DOHH2 (cell line): ENCODE measurements at regions not wholly inside any gene's neighbourhood (a gene's known extent, or its start where the extent isn't known, plus 50 kb on each side); places are given as distances from the start of the nearest gene placed in this dataset.

Source experiments
- CTCF ChIP-seq: fragments of 200-600 bp; sonication (generic); IDR thresholded peaks from one replicate; pipeline ENCODE4 v1.5.1; 2014; ENCODE audit warnings: antibody characterized with exemption, mild to moderate bottlenecking, low read depth, low read length; ENCODE audit not compliant: poor library complexity, severe bottlenecking
- EZH2phosphoT487 ChIP-seq: fragments of 200-600 bp; sonication (generic); IDR thresholded peaks from 2 replicates; pipeline ENCODE4 v1.6.1; 2017; ENCODE audit warnings: borderline replicate concordance, mild to moderate bottlenecking, antibody characterized with exemption, low read length, moderate library complexity, mixed read lengths

GRCh38 chr10:35881320-35881719, 239.2 kb upstream of the FZD8 start:
- TF ChIP-seq CTCF (no peak), EZH2phosphoT487 (no peak)
